ENCODE measurements at regions not wholly inside any gene's neighbourhood (a gene's known extent, or its start where the extent isn't known, plus 50 kb on each side); places are given as distances from the start of the nearest gene placed in this dataset.
"Not testable (repeated sequence)": the region's sequence is repeated elsewhere in the genome, so short reads cannot be mapped to it uniquely, and the experiment has no call there.

DNA sequence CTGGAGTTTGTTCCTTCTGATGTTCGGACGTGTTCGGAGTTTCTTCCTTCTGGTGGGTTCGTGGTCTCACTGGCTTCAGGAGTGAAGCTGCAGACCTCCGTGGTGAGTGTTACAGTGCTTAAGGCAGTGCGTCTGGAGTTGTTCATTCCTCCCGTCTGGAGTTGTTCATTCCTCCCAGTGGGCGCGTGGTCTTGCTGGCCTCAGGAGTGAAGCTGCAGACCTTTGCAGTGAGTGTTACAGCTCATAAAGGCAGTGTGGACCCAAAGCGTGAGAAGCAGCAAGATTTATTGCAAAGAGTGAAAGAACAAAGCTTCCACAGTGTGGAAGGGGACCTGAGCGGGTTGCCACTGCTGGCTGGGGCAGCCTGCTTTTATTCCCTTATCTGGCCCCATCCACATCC lies 63.4 kb upstream of the DDHD1 start:
- DNase-seq (ENCODE audit: low spot score): not testable (repeated sequence)

DNA sequence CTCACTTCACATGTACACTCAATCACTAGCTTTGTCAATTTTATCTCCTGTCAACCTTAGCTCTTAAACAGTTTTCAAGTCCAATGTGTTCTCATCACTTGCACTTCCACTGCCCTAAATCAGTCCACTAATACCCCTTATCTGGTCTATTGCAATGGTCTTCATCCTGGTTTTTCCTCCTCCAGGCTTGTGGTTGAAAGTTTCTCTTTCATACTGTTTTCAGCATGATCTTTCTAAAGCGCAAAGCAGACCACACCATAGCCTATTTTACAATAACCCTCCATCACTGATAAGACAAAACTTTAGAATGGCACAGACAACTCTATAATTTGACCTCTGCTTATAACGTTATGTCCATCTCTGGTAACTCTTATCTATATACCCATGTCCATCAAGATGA lies 62.0 kb upstream of the DDHD1 start:
- no peak for DNase-seq (ENCODE audit: low spot score)

DNA sequence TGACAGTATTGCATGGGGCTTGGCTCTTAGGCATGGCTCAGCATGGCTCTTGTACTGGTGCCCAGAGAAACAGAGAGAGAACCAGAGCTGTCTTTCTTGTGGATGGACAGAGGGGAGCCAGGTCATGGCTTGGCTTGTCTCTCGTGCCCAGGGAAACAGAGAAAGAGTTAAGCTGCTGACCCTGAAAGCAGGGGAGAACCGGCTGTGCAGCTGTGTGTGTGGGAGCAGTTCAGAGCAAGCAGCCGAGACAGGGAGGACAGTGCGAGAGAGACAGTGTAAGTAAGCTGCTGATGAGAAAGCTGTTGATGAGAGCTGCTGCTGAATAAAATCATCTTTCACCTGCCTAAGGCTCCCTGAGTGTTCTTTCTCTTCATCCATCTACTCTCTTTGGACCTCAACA lies 61.3 kb upstream of the DDHD1 start:
- no peak for DNase-seq (ENCODE audit: low spot score)

DNA sequence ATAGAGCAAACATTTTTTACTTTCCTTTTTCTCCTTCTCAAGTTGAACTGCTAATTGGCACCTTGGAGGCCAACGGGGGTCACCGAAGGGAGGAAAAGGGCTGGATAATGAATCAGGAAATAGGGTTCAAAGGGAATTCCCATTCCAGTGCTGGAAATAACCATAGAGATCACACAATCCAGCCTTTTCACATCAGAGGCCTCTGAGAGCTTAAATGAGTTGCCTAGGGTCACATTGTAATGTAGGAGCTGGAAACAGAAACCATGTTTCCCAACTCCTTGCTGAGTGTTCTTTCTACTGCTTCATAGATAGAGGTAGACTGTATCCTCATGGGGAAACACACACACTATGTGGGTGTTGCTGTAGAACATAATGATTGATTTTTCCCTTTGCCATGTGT lies 60.6 kb upstream of the DDHD1 start:
- DNase-seq (ENCODE audit: low spot score): no peak

DNA sequence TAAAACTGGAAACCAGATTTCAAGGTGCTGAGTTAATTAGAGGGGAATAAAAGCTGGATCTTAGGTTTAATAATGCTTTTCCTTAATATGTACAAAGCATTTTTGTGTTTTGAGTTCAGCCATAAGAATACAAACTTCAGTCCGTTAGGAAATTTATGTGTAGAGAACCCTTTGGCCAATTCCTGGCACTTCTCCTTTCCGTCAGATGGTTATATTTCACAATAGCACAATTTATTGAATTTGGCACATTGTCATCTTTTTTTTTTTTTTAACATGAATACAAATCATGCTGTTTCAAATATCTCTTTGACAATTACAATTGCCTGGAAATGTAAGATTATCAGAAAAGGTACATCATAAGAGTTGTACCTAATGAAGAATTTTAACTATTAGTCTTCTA lies 56.2 kb upstream of the DDHD1 start:
- DNase-seq (ENCODE audit: low spot score): no peak

Measured in activated CD4-positive, alpha-beta T cell treated with anti-CD3 and anti-CD28 coated beads, Interleukin-2, Interleukin-4, amounts not matched to agents 100 ng/mL and 50 ng/mL, durations not matched to agents 16 hours and 8 hours (primary cell).